HepG2 (cell line): ENCODE measurements at regions not wholly inside any gene's neighbourhood (a gene's known extent, or its start where the extent isn't known, plus 50 kb on each side); places are given as distances from the start of the nearest gene placed in this dataset.

ENCODE experiments used
- ATAC-seq: fragments of 200-7000 bp; cut with Tn5 transposase; 3 replicates; pipeline ENCODE4 v1.9.1; 2020; ENCODE audit warnings: mild to moderate bottlenecking, moderate library complexity
- BruUV-seq: library from RNA; stranded (reverse); fragments of 400-500 nt; replicated peaks from 2 replicates; lab custom pipeline; 2021; lab: Mats Ljungman, UMichigan
- CTCF ChIA-PET: fragments of 300-600 bp; formaldehyde crosslinking; extraction: SDS; loops from one replicate; lab custom pipeline; 2021; ENCODE audit warnings: low total read pairs, inconsistent platforms, low intra/inter-chr PET ratio; lab: Yijun Ruan, JAX
- POLR2A ChIA-PET: fragments of 350-600 bp; sonication (Branson Sonifier 250); formaldehyde crosslinking; loops from one replicate; lab custom pipeline; 2020; ENCODE audit warnings: antibody characterized with exemption, inconsistent platforms; lab: Yijun Ruan, JAX
- DNase-seq: peaks from one replicate; pipeline ENCODE4 v3.0.0-alpha.2; 2015; ENCODE audit warnings: low spot score
- FAIRE-seq: peaks from 3 replicates; lab custom pipeline; 2011; peaks lifted over from hg19 to GRCh38; lab: Jason Lieb, UNC
- H2AFZ ChIP-seq: one replicate; pipeline ENCODE4 v1.6.1; 2011; ENCODE audit warnings: low read length, inconsistent platforms
- H3K27ac ChIP-seq: fragments of 300-600 bp; 3 replicates; pipeline ENCODE4 v1.8.0; 2011; ENCODE audit warnings: mixed run types, mild to moderate bottlenecking, mixed read lengths, low read length, inconsistent platforms; ENCODE audit not compliant: insufficient read depth; ENCODE audit errors: extremely low read length
- H3K27me3 ChIP-seq, 2 experiments: fragments of 200-600 bp in 1 of 2; 2 replicates in 1 of 2; 3 replicates in 1 of 2; pipeline versions ENCODE4 v1.6.0 to v1.8.0; 2011; ENCODE audit warnings: low read length in 2 of 2, mild to moderate bottlenecking in 2 of 2, moderate library complexity in 2 of 2, inconsistent platforms in 1 of 2; ENCODE audit not compliant: insufficient read depth in 2 of 2, control insufficient read depth in 1 of 2
- H3K36me3 ChIP-seq, 2 experiments: fragments of 200-600 bp in 1 of 2; replicated peaks in 1 of 2; 2 replicates in 1 of 2; 3 replicates in 1 of 2; pipeline versions ENCODE4 v1.5.1 to v1.8.0; 2011; ENCODE audit warnings: low read length in 2 of 2, inconsistent platforms in 1 of 2; ENCODE audit not compliant: insufficient read depth in 2 of 2, control insufficient read depth in 1 of 2
- H3K4me1 ChIP-seq: 2 replicates; pipeline ENCODE4 v1.5.1; 2012; ENCODE audit warnings: low read length, inconsistent platforms; ENCODE audit not compliant: insufficient read depth
- H3K4me2 ChIP-seq: 2 replicates; pipeline ENCODE4 v1.6.0; 2011; ENCODE audit warnings: low read depth, low read length, inconsistent platforms
- H3K4me3 ChIP-seq, 3 experiments: fragments of 200-600 bp in 1 of 3; sonication (generic), shearing (Covaris generic) in 1 of 3; replicated peaks in 1 of 3; 2 replicates each; pipeline ENCODE4 v1.5.1; 2011 to 2016; ENCODE audit warnings: low read length in 3 of 3, inconsistent platforms in 2 of 3, low read depth in 2 of 3, mild to moderate bottlenecking in 2 of 3, control low read depth in 1 of 3, mixed read lengths in 1 of 3; ENCODE audit not compliant: insufficient read depth in 1 of 3
- H3K79me2 ChIP-seq: one replicate; pipeline ENCODE4 v1.6.1; 2011; ENCODE audit warnings: low read length, inconsistent platforms; ENCODE audit not compliant: insufficient read depth
- H3K9ac ChIP-seq: 2 replicates; pipeline ENCODE4 v1.6.0; 2011; ENCODE audit warnings: mild to moderate bottlenecking, low read depth, low read length, inconsistent platforms; ENCODE audit not compliant: insufficient read depth
- H3K9me3 ChIP-seq: 2 replicates; pipeline ENCODE4 v1.5.1; 2012; ENCODE audit warnings: mild to moderate bottlenecking, low read length
- H4K20me1 ChIP-seq: 2 replicates; pipeline ENCODE4 v1.6.0; 2011; ENCODE audit warnings: inconsistent platforms, mild to moderate bottlenecking, low read length, moderate library complexity; ENCODE audit not compliant: insufficient read depth
- ASH2L ChIP-seq: fragments of 300-600, 200-600 bp; sonication (generic); IDR thresholded peaks from 2 replicates; pipeline ENCODE4 v1.7.0; 2017; ENCODE audit warnings: low read depth, mild to moderate bottlenecking, moderate library complexity, mixed read lengths, low read length; ENCODE audit not compliant: insufficient read length
- HMGA1 ChIP-seq: sonication (generic); formaldehyde crosslinking; conservative IDR thresholded peaks from 2 replicates; pipeline ENCODE4 v1.4.0; 2020; ENCODE audit warnings: missing genetic modification reagents
- TOPORS ChIP-seq: sonication (generic); formaldehyde crosslinking; IDR thresholded peaks from 2 replicates; pipeline ENCODE4 v1.8.0; 2023; ENCODE audit warnings: mild to moderate bottlenecking, missing genetic modification reagents
- ZNF143 ChIP-seq: sonication (generic); formaldehyde crosslinking; IDR thresholded peaks from 2 replicates; pipeline ENCODE4 v1.4.0; 2020; ENCODE audit warnings: missing genetic modification reagents
- ZNF383 ChIP-seq: sonication (generic); formaldehyde crosslinking; IDR thresholded peaks from 2 replicates; pipeline ENCODE4 v1.4.0; 2020; ENCODE audit warnings: missing genetic modification reagents, mild to moderate bottlenecking, borderline replicate concordance
- ZSCAN25 ChIP-seq: sonication (generic); formaldehyde crosslinking; IDR thresholded peaks from 2 replicates; pipeline ENCODE4 v1.8.0; 2022; ENCODE audit warnings: mild to moderate bottlenecking, missing genetic modification reagents
- ZSCAN30 ChIP-seq: sonication (generic); formaldehyde crosslinking; IDR thresholded peaks from 2 replicates; pipeline ENCODE4 v1.5.0; 2020; ENCODE audit warnings: mild to moderate bottlenecking, missing genetic modification reagents
- WGBS: methylation state at CpG from one replicate; pipeline ENCODE4 v1.1.6; 2017; ENCODE audit warnings: low lambda C conversion rate; 5-methylcytosine and 5-hydroxymethylcytosine counted together
- in situ Hi-C: cut with HindIII; loops from 2 replicates; pipeline ENCODE4 v1.10.0; 2017; ENCODE audit warnings: low pct_unique_long_range_greater_than_20kb; ENCODE audit not compliant: extremely low pct_ligation_motif_present
- intact Hi-C: fragments of 100-400 bp; cut with micrococcal nuclease; formaldehyde crosslinking; loops from one replicate; pipeline ENCODE4 v1.10.0; 2022; ENCODE audit not compliant: unreplicated experiment
- TF ChIP-seq, protein P1 (sequence below): sonication (generic); formaldehyde crosslinking; IDR thresholded peaks from 2 replicates; pipeline ENCODE4 v1.8.0; 2022; ENCODE audit warnings: mild to moderate bottlenecking, missing genetic modification reagents, borderline replicate concordance
- TF ChIP-seq, protein P2 (sequence below): sonication (generic); formaldehyde crosslinking; IDR thresholded peaks from 2 replicates; pipeline ENCODE4 v1.4.0; 2020; ENCODE audit warnings: missing genetic modification reagents

DNA sequence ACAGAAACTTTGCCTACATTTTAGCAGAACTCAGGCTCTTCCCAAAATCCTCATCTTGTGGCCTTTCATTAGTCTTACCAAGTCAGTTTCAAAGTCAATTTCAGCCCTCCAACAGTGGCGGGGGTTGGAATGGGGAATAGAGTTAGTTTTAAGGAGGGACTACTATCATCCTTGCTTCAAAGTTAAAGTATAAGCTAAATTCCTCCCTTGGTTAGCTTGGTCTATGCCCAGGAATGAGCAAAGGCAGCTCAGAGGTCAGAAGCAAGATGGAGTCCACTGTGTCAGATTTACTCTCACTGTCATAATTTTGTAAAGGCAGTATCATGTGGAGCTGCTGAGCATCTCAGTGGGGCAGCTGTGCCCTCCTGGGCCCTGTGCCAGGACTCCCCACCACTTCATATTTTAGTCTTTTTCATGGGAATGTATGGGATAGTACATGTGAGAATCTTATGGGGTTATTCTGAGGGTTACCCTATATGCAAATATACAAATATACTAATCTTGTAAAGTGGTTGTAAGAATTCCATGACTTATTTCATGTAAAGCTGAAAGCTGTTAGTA lies 145.2 kb upstream of the MMADHC start (continued):
- TF ChIP-seq, protein P1, sequence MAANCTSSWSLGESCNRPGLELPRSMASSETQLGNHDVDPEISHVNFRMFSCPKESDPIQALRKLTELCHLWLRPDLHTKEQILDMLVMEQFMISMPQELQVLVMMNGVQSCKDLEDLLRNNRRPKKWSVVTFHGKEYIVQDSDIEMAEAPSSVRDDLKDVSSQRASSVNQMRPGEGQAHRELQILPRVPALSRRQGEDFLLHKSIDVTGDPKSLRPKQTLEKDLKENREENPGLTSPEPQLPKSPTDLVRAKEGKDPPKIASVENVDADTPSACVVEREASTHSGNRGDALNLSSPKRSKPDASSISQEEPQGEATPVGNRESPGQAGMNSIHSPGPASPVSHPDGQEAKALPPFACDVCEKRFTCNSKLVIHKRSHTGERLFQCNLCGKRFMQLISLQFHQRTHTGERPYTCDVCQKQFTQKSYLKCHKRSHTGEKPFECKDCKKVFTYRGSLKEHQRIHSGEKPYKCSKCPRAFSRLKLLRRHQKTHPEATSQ (CRISPR knock-in tag), result no peak
- TF ChIP-seq HMGA1 (CRISPR knock-in tag) (no peak), ASH2L (no peak)

DNA sequence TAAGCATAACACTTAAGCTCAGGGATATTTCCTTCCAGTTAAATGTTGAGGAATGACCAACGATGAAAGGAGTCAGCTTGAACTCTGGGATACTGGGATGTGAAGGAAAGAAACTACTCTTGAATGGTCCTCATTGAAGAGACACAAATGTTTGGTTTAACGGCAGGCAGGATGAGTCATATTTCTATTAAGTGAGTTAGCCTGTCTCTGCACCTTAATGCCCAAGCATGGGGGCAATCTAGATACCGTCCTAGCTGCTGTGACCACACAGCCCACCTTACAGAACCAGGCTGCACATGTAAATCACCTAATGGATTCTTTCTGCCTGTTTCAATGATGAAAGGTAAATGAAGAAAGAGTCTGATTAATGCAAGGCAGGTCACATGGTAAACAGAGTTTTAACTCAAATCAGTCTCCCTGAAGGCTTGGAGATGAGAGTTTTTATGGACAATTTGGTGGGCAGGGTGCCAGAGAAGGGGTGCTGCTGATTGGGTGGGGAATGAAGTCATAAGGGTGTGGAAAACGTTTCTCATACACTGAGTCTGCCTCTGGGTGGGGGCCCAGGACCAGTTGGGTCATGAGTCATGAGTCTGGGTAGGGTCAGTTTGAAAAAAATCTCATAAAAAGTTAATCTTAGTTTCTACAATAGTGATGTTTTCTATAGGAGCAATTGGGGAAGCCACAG lies 144.6 kb upstream of the MMADHC start:
- WGBS, result 9% methylated on average over 4 of the region's 4 CpGs
- Histone ChIP-seq H4K20me1 (no peaks in the 10 kb centered on the region), H3K27ac (no peak overlapping the region), H3K9me3 (no peaks in the 10 kb centered on the region), H3K4me3 (no peak overlapping the region), H3K27me3 (no peaks in the 10 kb centered on the region), H3K4me1 (no peaks in the 10 kb centered on the region), H2AFZ (no peak overlapping the region), H3K36me3 (no peaks in the 10 kb centered on the region), H3K79me2 (no peaks in the 10 kb centered on the region), H3K9ac (no peak overlapping the region), H3K4me2 (no peak overlapping the region)
- no TSS peak for BruUV-seq
- intact Hi-C loops (no loop called here), in situ Hi-C loops (no loop called here)
- POLR2A ChIA-PET, result no interaction called here
- no peak for DNase-seq
- no peak for FAIRE-seq
- TF ChIP-seq ZSCAN30, result no peak
- CTCF ChIA-PET, result no interaction called here
- no peak for ATAC-seq

DNA sequence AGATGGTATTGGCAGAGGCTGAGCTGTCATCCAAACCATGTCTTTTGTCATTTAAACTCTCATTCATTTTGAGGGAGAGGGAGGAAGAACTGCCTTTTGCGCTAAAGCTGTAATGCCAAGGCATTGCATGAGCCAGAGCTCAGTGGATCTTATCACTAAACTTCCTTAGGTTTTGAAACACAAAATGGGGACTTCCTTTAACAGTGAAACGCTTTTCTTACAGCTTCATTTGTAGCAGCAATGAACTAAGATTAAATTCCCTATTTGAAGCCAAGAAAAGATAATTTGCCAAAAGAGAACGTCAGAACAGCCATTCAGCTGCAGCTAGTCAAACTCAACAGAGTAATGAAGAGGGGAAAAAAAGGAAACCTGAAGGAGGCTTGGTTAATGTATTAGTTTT lies 143.5 kb upstream of the MMADHC start:
- in situ Hi-C loops, result no loop called here
- intact Hi-C loops, result no loop called here
- TF ChIP-seq ZNF143 (CRISPR knock-in tag), result no peak
- TF ChIP-seq, protein P2, sequence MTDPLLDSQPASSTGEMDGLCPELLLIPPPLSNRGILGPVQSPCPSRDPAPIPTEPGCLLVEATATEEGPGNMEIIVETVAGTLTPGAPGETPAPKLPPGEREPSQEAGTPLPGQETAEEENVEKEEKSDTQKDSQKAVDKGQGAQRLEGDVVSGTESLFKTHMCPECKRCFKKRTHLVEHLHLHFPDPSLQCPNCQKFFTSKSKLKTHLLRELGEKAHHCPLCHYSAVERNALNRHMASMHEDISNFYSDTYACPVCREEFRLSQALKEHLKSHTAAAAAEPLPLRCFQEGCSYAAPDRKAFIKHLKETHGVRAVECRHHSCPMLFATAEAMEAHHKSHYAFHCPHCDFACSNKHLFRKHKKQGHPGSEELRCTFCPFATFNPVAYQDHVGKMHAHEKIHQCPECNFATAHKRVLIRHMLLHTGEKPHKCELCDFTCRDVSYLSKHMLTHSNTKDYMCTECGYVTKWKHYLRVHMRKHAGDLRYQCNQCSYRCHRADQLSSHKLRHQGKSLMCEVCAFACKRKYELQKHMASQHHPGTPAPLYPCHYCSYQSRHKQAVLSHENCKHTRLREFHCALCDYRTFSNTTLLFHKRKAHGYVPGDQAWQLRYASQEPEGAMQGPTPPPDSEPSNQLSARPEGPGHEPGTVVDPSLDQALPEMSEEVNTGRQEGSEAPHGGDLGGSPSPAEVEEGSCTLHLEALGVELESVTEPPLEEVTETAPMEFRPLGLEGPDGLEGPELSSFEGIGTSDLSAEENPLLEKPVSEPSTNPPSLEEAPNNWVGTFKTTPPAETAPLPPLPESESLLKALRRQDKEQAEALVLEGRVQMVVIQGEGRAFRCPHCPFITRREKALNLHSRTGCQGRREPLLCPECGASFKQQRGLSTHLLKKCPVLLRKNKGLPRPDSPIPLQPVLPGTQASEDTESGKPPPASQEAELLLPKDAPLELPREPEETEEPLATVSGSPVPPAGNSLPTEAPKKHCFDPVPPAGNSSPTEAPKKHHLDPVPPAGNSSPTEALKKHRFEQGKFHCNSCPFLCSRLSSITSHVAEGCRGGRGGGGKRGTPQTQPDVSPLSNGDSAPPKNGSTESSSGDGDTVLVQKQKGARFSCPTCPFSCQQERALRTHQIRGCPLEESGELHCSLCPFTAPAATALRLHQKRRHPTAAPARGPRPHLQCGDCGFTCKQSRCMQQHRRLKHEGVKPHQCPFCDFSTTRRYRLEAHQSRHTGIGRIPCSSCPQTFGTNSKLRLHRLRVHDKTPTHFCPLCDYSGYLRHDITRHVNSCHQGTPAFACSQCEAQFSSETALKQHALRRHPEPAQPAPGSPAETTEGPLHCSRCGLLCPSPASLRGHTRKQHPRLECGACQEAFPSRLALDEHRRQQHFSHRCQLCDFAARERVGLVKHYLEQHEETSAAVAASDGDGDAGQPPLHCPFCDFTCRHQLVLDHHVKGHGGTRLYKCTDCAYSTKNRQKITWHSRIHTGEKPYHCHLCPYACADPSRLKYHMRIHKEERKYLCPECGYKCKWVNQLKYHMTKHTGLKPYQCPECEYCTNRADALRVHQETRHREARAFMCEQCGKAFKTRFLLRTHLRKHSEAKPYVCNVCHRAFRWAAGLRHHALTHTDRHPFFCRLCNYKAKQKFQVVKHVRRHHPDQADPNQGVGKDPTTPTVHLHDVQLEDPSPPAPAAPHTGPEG (CRISPR knock-in tag), result no peak
- TF ChIP-seq TOPORS (CRISPR knock-in tag), result no peak
- TF ChIP-seq ZSCAN25 (CRISPR knock-in tag), result no peak
- TF ChIP-seq ZNF383 (CRISPR knock-in tag), result no peak

More for the DNA sequence above, 143.5 kb upstream of the MMADHC start:
- Histone ChIP-seq H3K4me1 (no peaks in the 10 kb centered on the region), H3K27ac (no peak overlapping the region), H3K79me2 (no peaks in the 10 kb centered on the region), H3K9ac (no peak overlapping the region), H3K4me2 (no peak overlapping the region), H3K36me3 (no peaks in the 10 kb centered on the region), H2AFZ (no peak overlapping the region), H3K27me3 (no peaks in the 10 kb centered on the region), H3K4me3 (no peak overlapping the region), H4K20me1 (no peaks in the 10 kb centered on the region), H3K9me3 (no peaks in the 10 kb centered on the region)
- no peak for DNase-seq
- POLR2A ChIA-PET, result no interaction called here
- ATAC-seq, result no peak
- FAIRE-seq, result no peak
- WGBS, result 21% methylated on average over 3 of the region's 3 CpGs
- CTCF ChIA-PET, result no interaction called here
- BruUV-seq, result no TSS peak
